ENCODE measurements at regions not wholly inside any gene's neighbourhood (a gene's known extent, or its start where the extent isn't known, plus 50 kb on each side); places are given as distances from the start of the nearest gene placed in this dataset.

GRCh38 chr14:41389355-41389754 lies 217.3 kb upstream of the LRFN5 start:
- no peak for FAIRE-seq

GRCh38 chr14:41385797-41386196 lies 220.9 kb upstream of the LRFN5 start:
- no peak for FAIRE-seq
- no peak for TF ChIP-seq CTCF (IDR thresholded peaks at IDR 0.05; ENCODE audit: insufficient read depth, missing control alignments)
- DNase-seq (ENCODE audit: insufficient read length, low spot score), result no peak

More at GRCh38 chr14:41389355-41389754, 217.3 kb upstream of the LRFN5 start:
- TF ChIP-seq CTCF (IDR thresholded peaks at IDR 0.05; ENCODE audit: insufficient read depth, missing control alignments), result no peak
- DNase-seq (ENCODE audit: insufficient read length, low spot score), result no peak

GRCh38 chr14:41380017-41380416 lies 226.7 kb upstream of the LRFN5 start:
- DNase-seq (ENCODE audit: insufficient read length, low spot score), result no peak
- no peak for TF ChIP-seq CTCF (IDR thresholded peaks at IDR 0.05; ENCODE audit: insufficient read depth, missing control alignments)
- FAIRE-seq, result no peak

- FAIRE-seq (no peak), DNase-seq (ENCODE audit: insufficient read length, low spot score) (no peak)
- TF ChIP-seq CTCF (IDR thresholded peaks at IDR 0.05; ENCODE audit: insufficient read depth, missing control alignments), result no peak
Measured at GRCh38 chr14:41378526-41378925, 228.2 kb upstream of the LRFN5 start.

- DNase-seq (ENCODE audit: insufficient read length, low spot score) (no peak), FAIRE-seq (no peak)
- TF ChIP-seq CTCF (IDR thresholded peaks at IDR 0.05; ENCODE audit: insufficient read depth, missing control alignments), result no peak
Measured at GRCh38 chr14:41377932-41378331, 228.7 kb upstream of the LRFN5 start.

GRCh38 chr14:41374092-41374491 lies 232.6 kb upstream of the LRFN5 start:
- DNase-seq (ENCODE audit: insufficient read length, low spot score) (no peak), FAIRE-seq (no peak)
- TF ChIP-seq CTCF (IDR thresholded peaks at IDR 0.05; ENCODE audit: insufficient read depth, missing control alignments), result no peak

GRCh38 chr14:41362139-41362538 lies 244.5 kb upstream of the LRFN5 start:
- no peak for FAIRE-seq
- no peak for TF ChIP-seq CTCF (IDR thresholded peaks at IDR 0.05; ENCODE audit: insufficient read depth, missing control alignments)

More at GRCh38 chr14:41362139-41362538, 244.5 kb upstream of the LRFN5 start:
- DNase-seq (ENCODE audit: insufficient read length, low spot score), result no peak
